Thyroid gland (tissue), 4 donors: ENCODE measurements at regions not wholly inside any gene's neighbourhood (a gene's known extent, or its start where the extent isn't known, plus 50 kb on each side); places are given as distances from the start of the nearest gene placed in this dataset.

Experiments used
- CTCF ChIP-seq, 6 experiments: fragments of 200-600 bp in 3 of 6; fragments of 450-650 bp in 3 of 6; sonication (generic) in 3 of 6; IDR thresholded peaks; one replicate each; pipeline ENCODE4 v1.5.1; 2016 to 2019; ENCODE audit warnings: antibody characterized with exemption in 6 of 6, mild to moderate bottlenecking in 2 of 6, inconsistent platforms in 1 of 6, moderate library complexity in 1 of 6
- POLR2A ChIP-seq, 2 donors: fragments of 450-650 bp; IDR thresholded peaks; one replicate each; pipeline ENCODE4 v1.6.1; 2017; ENCODE audit warnings: antibody characterized with exemption in 2 of 2, mild to moderate bottlenecking in 2 of 2, moderate library complexity in 1 of 2

GRCh38 chr6:114713690-114714089 lies 370.9 kb upstream of the HS3ST5 start:
- no peak for TF ChIP-seq CTCF (IDR thresholded peaks at IDR 0.05)
- no peak for TF ChIP-seq POLR2A (IDR thresholded peaks at IDR 0.05)
